Loucy (cell line): ENCODE measurements at regions not wholly inside any gene's neighbourhood (a gene's known extent, or its start where the extent isn't known, plus 50 kb on each side); places are given as distances from the start of the nearest gene placed in this dataset.

ENCODE experiments used
- EZH2phosphoT487 ChIP-seq: fragments of 200-600 bp; IDR thresholded peaks from 2 replicates; pipeline ENCODE4 v1.6.1; 2018; ENCODE audit warnings: antibody characterized with exemption, mild to moderate bottlenecking, moderate library complexity, borderline replicate concordance
- TF ChIP-seq, protein P1 (sequence below): fragments of 200-600 bp; sonication (generic); conservative IDR thresholded peaks from 2 replicates; pipeline ENCODE4 v1.5.1; 2014; ENCODE audit warnings: mild to moderate bottlenecking, antibody characterized with exemption, low read length

DNA sequence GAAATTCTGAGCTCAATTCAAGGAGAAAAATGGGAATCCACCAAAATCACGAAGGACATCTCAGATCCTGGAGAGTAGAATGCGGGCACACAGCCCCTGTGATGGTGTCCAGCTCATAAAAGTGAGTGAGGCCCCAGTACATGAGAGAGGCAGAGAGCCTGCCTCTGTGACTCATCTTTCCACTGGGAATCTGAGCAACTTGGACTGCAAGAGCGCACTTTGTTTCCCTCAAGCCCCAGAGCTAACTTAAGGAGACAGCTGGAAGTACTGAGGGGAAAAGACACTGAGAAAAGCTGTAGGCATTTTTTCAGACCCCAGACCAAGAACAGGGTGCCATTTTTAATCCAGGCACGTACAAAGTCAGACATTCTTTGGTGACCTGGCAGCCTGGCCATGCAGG is 273.7 kb downstream of the C11orf87 start:
- TF ChIP-seq, protein P1, sequence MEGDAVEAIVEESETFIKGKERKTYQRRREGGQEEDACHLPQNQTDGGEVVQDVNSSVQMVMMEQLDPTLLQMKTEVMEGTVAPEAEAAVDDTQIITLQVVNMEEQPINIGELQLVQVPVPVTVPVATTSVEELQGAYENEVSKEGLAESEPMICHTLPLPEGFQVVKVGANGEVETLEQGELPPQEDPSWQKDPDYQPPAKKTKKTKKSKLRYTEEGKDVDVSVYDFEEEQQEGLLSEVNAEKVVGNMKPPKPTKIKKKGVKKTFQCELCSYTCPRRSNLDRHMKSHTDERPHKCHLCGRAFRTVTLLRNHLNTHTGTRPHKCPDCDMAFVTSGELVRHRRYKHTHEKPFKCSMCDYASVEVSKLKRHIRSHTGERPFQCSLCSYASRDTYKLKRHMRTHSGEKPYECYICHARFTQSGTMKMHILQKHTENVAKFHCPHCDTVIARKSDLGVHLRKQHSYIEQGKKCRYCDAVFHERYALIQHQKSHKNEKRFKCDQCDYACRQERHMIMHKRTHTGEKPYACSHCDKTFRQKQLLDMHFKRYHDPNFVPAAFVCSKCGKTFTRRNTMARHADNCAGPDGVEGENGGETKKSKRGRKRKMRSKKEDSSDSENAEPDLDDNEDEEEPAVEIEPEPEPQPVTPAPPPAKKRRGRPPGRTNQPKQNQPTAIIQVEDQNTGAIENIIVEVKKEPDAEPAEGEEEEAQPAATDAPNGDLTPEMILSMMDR = no peak
- no peak for TF ChIP-seq EZH2phosphoT487
